Thyroid gland (tissue), 4 donors: ENCODE measurements at regions not wholly inside any gene's neighbourhood (a gene's known extent, or its start where the extent isn't known, plus 50 kb on each side); places are given as distances from the start of the nearest gene placed in this dataset.

ENCODE experiments used
- POLR2A ChIP-seq, 2 donors: fragments of 450-650 bp; IDR thresholded peaks; one replicate each; pipeline ENCODE4 v1.6.1; 2017; ENCODE audit warnings: antibody characterized with exemption in 2 of 2, mild to moderate bottlenecking in 2 of 2, moderate library complexity in 1 of 2
- TF ChIP-seq, protein P1 (sequence below), 6 experiments: fragments of 200-600 bp in 3 of 6; fragments of 450-650 bp in 3 of 6; sonication (generic) in 3 of 6; IDR thresholded peaks; one replicate each; pipeline ENCODE4 v1.5.1; 2016 to 2019; ENCODE audit warnings: antibody characterized with exemption in 6 of 6, mild to moderate bottlenecking in 2 of 6, inconsistent platforms in 1 of 6, moderate library complexity in 1 of 6

DNA sequence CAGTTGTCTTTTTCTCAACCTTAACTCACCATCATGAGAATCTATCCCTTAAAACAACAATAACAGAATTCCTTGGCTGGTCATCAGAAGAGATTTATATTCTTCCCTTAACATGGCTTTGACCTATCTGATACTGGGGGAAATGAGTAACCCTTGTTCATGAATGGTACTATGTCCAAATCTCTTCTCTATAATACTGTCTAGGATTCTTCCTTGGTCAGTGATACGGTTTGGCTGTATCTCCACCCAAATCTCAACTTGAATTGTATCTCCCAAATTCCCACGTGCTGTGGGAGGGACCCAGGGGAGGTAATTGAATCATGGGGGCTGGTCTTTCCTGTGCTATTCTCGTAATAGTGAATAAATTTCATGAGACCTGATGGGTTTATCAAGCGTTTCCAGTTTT is 282.0 kb upstream of the SIX2 start:
- no peak for TF ChIP-seq POLR2A (IDR thresholded peaks at IDR 0.05)
- TF ChIP-seq, protein P1, sequence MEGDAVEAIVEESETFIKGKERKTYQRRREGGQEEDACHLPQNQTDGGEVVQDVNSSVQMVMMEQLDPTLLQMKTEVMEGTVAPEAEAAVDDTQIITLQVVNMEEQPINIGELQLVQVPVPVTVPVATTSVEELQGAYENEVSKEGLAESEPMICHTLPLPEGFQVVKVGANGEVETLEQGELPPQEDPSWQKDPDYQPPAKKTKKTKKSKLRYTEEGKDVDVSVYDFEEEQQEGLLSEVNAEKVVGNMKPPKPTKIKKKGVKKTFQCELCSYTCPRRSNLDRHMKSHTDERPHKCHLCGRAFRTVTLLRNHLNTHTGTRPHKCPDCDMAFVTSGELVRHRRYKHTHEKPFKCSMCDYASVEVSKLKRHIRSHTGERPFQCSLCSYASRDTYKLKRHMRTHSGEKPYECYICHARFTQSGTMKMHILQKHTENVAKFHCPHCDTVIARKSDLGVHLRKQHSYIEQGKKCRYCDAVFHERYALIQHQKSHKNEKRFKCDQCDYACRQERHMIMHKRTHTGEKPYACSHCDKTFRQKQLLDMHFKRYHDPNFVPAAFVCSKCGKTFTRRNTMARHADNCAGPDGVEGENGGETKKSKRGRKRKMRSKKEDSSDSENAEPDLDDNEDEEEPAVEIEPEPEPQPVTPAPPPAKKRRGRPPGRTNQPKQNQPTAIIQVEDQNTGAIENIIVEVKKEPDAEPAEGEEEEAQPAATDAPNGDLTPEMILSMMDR (IDR thresholded peaks at IDR 0.05), result no peak
